Right atrium auricular region (tissue), 2 donors: ENCODE measurements at regions not wholly inside any gene's neighbourhood (a gene's known extent, or its start where the extent isn't known, plus 50 kb on each side); places are given as distances from the start of the nearest gene placed in this dataset.
"Not testable (repeated sequence)": the region's sequence is repeated elsewhere in the genome, so short reads cannot be mapped to it uniquely, and the experiment has no call there.

Experiments used
- DNase-seq: peaks from one replicate; pipeline ENCODE4 v3.0.0-alpha.2; 2019; ENCODE audit warnings: low spot score
- H3K27ac ChIP-seq, 2 donors: fragments of 200-600 bp; sonication (generic); 1 replicate in 1 of 2; 2 replicates in 1 of 2; pipeline ENCODE4 v1.5.1; 2016 to 2019
- H3K27me3 ChIP-seq, 2 donors: fragments of 200-600 bp; sonication (generic); one replicate each; pipeline versions ENCODE4 v1.5.1 to v1.6.0; 2017 to 2019
- H3K36me3 ChIP-seq: fragments of 200-600 bp; sonication (generic); one replicate; pipeline ENCODE4 v1.5.1; 2016
- H3K4me1 ChIP-seq, 2 donors: fragments of 200-600 bp; sonication (generic); one replicate each; pipeline versions ENCODE4 v1.5.1 to v1.6.0; 2017 to 2019
- H3K4me3 ChIP-seq, 2 donors: fragments of 200-600 bp; sonication (generic); 1 replicate in 1 of 2; 2 replicates in 1 of 2; pipeline ENCODE4 v1.5.1; 2017 to 2019; ENCODE audit warnings: mild to moderate bottlenecking in 1 of 2, moderate library complexity in 1 of 2
- H3K9me3 ChIP-seq, 2 donors: fragments of 200-600 bp; sonication (generic); one replicate each; pipeline ENCODE4 v1.5.1; 2019
- TF ChIP-seq, protein P1 (sequence below), 2 donors: fragments of 200-600 bp; sonication (generic); IDR thresholded peaks; one replicate each; pipeline ENCODE4 v1.5.1; 2019; ENCODE audit warnings: antibody characterized with exemption in 2 of 2

DNA sequence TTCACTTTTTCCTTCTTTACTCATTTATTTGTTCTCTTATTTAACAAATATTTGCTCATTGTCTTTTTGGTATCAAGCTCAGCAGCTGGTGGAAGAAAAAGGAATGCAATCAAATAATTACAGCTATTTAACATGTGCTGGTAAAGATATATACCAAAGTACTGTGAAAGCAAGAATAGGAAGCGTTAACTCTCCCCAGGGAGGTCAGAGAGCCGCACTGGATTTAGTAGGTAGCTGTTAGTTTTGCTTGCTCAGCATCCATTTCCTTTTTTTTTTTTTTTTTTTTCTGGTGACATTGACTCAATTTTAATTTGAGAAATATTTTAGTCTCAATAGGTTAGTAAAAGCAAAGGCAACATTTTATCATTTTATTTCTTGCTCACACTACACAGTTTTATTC is 308.5 kb upstream of the MDFIC2 start:
- Histone ChIP-seq H3K9me3 (no peaks in the 10 kb centered on the region), H3K4me3 (no peak overlapping the region), H3K4me1 (no peaks in the 10 kb centered on the region), H3K36me3 (no peaks in the 10 kb centered on the region), H3K27me3 (no peaks in the 10 kb centered on the region), H3K27ac (no peak overlapping the region)
- DNase-seq = no peak
- TF ChIP-seq, protein P1, sequence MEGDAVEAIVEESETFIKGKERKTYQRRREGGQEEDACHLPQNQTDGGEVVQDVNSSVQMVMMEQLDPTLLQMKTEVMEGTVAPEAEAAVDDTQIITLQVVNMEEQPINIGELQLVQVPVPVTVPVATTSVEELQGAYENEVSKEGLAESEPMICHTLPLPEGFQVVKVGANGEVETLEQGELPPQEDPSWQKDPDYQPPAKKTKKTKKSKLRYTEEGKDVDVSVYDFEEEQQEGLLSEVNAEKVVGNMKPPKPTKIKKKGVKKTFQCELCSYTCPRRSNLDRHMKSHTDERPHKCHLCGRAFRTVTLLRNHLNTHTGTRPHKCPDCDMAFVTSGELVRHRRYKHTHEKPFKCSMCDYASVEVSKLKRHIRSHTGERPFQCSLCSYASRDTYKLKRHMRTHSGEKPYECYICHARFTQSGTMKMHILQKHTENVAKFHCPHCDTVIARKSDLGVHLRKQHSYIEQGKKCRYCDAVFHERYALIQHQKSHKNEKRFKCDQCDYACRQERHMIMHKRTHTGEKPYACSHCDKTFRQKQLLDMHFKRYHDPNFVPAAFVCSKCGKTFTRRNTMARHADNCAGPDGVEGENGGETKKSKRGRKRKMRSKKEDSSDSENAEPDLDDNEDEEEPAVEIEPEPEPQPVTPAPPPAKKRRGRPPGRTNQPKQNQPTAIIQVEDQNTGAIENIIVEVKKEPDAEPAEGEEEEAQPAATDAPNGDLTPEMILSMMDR (IDR thresholded peaks at IDR 0.05) = no peak

DNA sequence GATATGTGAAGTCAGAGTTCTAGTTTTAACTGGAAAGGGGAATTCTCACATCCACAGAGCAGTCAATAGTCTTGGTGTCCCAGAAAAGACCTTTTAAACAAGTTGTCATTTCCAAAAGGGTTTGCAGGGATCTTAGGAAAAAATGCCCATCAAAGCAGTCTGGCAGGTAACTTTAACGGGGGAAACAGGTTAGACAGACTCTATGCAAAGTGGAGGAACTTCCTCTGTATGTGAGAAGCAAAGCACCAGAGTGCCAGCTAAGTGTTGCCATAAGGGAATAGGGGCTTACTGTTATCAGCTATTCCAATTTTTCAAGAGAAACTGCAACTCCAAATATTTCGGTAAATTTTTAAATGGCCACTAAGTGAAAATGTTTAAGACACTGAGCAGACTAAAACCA is 307.9 kb upstream of the MDFIC2 start:
- no peaks in the 10 kb centered on the region for H3K4me1 ChIP-seq

DNA sequence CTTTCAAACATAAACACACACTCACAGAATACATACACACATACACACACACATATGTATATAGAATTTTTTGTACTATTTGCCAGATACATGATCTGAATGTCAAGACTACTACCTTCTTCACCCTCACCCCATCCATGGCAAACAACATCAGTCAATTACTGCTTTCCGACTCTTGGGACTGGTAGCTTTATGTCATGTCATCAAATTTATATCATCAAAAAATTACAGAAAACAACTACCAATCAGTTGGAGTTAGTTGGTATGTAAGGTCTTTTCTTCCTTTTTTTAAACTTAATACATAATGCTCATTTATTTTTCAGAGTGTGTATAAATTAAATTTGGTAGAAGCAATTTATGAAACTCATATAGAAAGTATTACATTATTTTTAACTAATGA is 305.7 kb upstream of the MDFIC2 start:
- Histone ChIP-seq H3K27ac (no peak overlapping the region), H3K4me1 (no peaks in the 10 kb centered on the region), H3K27me3 (no peaks in the 10 kb centered on the region), H3K36me3 (no peaks in the 10 kb centered on the region), H3K4me3 (no peak overlapping the region), H3K9me3 (no peaks in the 10 kb centered on the region)
- DNase-seq = no peak
- TF ChIP-seq, protein P1 (IDR thresholded peaks at IDR 0.05) = no peak

More for the DNA sequence above, 307.9 kb upstream of the MDFIC2 start:
- Histone ChIP-seq H3K9me3 (no peaks in the 10 kb centered on the region), H3K4me3 (no peak overlapping the region), H3K27me3 (no peaks in the 10 kb centered on the region), H3K27ac (no peak overlapping the region), H3K36me3 (no peaks in the 10 kb centered on the region)
- DNase-seq = no peak
- TF ChIP-seq, protein P1 (IDR thresholded peaks at IDR 0.05) = no peak

DNA sequence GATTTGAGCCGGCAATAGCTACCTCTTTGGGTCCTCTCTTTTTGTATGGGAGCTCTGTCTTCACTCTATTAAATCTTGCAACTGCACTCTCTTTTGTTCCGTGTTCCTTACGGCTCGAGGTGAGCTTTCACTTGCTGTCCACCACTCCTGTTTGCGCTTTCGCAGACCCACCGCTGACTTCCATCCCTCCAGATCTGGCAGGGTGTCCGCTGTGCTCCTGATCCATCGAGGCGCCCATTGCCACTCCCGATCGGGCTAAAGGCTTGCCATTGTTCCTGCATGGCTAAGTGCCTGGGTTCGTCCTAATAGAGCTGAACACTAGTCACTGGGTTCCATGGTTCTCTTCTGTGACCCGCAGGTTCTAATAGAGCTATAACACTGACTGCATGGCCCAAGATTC is 304.9 kb upstream of the MDFIC2 start:
- H3K9me3 ChIP-seq, H3K4me1 ChIP-seq, H3K27me3 ChIP-seq, DNase-seq, H3K36me3 ChIP-seq, H3K27ac ChIP-seq, H3K4me3 ChIP-seq: not testable (repeated sequence)

DNA sequence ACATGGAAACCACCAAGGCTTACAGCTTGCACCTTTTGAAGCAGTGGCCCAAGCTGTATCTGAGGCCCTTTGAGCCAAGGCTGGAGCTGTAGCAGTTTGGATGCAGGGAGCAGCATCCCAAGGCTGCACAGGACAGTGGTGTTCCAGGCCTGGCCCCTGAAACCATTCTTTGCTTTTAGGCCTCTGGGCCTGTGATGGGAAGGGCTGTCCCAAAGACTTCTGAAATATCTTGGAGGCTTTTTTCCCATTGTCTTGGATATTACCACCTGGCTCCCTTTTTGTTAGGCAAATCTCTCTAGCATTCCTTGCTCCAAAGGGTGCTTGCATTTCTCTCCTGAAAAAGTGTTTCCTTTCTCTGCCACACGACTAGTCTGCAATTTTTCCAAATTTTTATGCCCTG is 302.8 kb upstream of the MDFIC2 start:
- Histone ChIP-seq H3K27ac (no peak overlapping the region), H3K4me1 (no peaks in the 10 kb centered on the region), H3K9me3 (no peaks in the 10 kb centered on the region), H3K27me3 (no peaks in the 10 kb centered on the region), H3K4me3 (no peak overlapping the region), H3K36me3 (no peaks in the 10 kb centered on the region)
- no peak for DNase-seq
- TF ChIP-seq, protein P1 (IDR thresholded peaks at IDR 0.05) = no peak

DNA sequence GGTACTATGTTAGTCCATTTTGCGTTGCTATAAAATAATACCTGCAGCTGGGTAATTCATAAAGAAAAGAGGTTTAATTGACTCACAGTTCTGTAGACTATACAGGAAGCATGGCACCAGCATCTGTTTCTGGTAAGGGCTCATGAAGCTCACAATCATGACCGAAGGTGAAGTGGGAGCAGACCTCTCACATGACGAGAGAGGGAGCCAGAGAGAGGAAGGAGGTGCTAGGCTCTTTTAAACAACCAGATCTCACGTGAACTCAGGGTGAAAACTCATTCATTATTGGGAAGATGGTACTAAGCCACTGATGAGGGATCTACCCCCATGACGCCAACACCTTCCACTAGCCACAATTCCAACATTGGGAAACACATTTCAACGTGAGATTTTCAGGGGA is 301.7 kb upstream of the MDFIC2 start:
- Histone ChIP-seq H3K27me3 (no peaks in the 10 kb centered on the region), H3K9me3 (no peaks in the 10 kb centered on the region), H3K27ac (no peak overlapping the region), H3K4me1 (no peaks in the 10 kb centered on the region), H3K4me3 (no peak overlapping the region), H3K36me3 (no peaks in the 10 kb centered on the region)
- no peak for DNase-seq
- TF ChIP-seq, protein P1 (IDR thresholded peaks at IDR 0.05) = no peak
